H4 (cell line): ENCODE measurements at regions not wholly inside any gene's neighbourhood (a gene's known extent, or its start where the extent isn't known, plus 50 kb on each side); places are given as distances from the start of the nearest gene placed in this dataset.

Experiments used
- DNase-seq: peaks from one replicate; pipeline ENCODE4 v3.0.0-alpha.2; 2015; ENCODE audit warnings: low spot score

DNA sequence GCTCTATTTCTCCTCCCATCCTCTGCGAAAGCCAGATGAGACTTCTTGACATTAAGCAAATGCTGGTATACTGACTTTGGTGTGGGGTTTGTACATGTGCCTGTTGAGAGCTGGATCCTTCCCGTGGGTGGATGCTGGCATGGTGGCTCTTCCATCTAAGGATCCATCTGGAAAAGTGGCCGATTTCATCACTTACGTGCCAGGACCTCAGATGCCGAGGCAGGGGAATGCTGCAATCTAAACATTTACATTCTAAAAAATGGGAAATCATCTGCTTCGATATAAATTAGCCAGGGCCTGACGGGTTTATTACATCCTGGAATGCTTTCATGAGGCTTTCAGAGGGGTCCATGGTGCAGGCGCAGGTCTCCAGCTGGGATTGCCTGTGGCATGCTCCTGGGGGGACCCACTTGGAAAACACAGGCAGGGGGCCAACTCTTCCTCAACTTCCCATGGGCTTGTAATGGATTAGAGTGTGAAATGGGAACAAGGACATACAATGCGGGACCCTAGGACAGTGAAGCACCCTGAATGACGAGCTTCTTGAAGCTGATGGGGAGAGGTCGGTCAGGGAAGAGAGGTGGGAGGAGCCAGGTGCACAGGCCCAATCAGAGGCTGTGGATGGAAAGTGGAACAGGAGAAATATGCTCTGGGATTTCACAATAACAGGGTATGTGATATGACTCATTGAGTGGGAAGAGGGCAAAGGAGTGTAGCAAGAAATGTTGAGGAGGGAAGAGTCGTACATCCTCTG, 105.5 kb upstream of the PITX1 start:
- peak; percentile 98 for DNase-seq

DNA sequence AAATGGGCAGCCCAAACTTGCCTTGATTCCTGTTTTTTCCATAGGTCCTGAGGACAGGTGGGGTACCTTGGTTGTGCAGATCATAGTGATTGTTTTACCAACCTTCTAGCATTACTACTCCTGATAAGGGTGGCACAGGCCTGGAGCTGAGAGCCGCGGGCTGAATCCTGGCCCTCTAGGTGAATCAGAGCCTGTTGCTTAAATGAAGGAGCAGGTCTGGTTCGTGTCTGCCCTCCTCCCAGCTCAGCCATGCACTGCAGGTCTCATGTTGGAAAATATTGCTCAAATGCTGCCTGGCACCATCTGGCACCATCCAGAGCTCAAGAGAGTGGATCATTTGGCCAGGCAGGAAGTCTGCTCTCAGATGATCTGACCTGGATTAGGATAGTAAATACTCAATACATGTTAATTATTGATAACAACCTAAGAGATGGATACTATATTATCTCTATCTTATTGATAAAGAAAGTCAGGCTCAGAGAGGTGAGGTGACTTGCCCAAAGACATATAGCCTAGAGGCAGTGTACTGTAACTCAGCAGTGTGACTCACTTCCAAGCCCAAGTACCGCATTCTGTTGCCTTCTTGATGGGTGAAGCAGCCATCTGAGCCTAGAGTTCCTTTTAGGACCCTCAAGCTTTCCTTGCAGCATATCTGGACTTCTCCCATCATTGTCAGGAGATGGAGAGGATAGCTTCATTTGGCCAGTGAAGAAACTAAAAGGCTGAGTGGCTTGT, 104.3 kb upstream of the PITX1 start:
- DNase-seq, result no peak

DNA sequence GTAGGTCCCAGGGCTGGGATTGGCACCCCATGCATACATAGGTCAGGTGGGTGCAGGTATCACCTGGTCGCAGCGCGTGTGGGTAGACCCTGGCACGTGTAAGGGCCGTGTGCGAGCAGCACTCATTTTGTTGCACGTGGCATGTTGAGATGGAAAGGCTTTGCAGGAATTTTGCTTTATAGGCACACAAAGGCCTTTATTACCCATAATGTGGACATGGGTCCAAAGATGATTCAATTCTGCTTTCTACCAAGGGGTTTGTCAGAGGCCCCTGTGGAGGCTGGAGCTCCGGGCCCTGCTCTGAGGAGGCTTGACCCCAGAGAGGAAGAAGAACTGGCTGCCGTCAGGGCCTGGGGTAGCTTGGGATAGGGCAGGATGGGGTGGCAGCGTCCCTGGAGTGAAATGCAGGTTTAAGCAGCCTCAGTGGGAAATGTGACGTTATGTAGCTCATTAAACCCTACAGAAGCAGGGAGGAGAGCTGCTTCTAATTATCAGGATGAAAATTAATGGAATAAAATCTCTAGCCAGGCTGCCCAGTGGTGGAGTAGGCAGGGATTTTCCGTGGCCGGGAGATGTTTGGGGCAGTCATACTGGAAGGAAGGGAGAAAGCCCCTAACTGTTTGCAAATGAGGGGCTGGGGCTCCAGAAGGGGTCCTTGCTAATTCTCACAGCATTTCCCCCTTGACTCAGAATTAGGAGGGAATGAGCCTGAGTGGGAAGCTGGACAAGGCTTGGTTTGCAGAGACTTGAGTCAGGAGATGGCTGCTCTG, 103.3 kb upstream of the PITX1 start:
- DNase-seq, result no peak

GRCh38 chr5:135136546-135136945, 102.5 kb upstream of the PITX1 start:
- DNase-seq, result no peak

DNA sequence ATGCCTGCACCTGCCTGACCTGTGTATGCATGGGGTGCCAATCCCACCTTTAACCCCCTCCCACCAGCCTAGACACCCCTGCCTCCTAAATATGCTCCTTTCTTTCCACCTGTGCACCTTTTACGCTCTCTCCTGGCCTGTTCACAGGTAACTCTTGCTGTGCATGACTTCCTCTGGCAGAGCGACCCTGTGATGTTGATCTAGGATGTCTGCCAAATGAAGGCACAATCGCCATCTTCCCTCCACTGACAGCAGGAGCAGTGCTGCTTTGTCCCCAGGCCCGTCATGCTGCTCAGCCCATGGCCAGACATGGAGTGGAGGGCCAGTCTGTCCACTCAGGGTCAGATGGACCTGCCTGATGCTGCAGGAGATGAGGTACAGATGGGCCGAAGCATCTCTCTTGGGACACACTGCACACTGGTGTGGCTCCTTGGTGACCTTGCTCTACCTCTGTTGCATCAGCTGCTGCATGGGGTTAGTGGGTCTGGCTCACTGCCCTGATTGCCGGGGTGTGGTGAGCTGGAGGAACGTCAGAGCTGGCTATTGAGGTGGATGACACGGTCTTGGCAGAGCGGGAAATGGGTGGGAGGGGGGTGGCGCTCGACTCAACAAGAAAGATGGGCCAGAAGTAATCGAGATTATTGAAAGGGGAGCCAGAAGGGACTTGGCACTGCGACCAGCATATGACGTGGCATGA, 101.7 kb upstream of the PITX1 start:
- DNase-seq, result peak; percentile 94

- DNase-seq, result no peak
Observed at GRCh38 chr5:135134691-135135381, 100.8 kb upstream of the PITX1 start.

GRCh38 chr5:135133698-135134515, 99.9 kb upstream of the PITX1 start:
- DNase-seq, result no peak

DNA sequence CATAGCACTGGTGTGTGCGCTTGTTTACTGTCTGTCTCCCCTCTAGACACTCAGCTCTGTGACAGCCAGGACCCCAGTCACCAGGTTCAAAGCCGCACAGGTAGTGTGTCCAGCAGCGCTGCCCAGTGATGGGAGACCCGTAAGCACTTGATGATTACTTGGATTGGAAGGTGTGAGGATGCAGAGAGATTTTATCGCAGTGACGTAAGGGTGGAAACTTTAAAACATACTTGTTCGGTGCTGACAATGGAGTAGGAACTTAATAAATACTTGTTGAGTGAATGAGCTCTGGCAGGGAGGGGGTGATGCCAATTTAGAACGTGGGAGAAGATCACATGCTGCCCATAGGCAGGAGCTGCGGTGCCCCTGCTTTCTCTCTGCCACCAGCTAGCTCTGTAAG, 99.2 kb upstream of the PITX1 start:
- no peak for DNase-seq

DNA sequence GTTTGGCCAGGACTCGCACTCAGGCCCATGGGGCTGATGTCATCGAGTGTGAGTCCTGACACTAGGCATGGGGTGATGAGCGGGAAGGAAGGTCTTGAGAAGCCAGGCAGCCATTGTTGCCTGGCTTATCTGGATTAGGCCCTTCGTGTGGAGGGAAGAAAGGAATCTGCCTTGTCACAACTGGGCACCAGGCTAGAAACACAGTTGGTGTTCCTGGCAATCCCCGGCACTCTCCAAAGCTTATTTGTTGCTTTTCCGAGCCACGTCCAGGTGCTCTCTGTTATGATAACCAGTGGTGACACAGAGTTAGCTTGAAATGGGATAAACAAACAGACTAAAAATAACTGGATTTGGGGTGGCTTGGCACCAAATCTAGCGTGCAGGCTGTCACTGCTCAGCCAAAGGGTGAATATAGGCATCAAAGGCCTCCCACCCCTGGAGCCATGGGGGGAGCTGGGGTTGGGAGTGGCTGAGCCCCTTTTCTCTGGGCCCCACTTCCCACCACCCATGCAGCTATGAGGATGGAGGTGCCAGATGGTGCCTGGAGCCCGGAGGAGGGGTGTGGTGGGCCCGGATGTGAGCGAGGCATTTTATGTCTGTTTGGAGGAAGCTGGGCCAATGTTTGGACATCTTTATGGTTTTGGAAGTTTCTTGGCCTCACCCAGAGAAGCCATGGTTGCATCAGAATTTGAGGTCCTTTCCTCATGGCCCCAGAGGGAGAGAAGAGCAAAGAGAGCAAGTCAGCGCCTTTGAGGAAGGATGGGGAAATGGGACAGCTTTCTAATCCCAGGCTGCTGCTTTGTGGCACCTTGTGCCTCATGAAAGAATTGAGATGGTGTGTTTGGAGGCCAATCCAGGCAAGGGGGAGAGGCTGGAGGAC, 98.0 kb upstream of the PITX1 start:
- peak; percentile 93 for DNase-seq

- DNase-seq, result no peak
Observed at GRCh38 chr5:135130261-135131215, 96.5 kb upstream of the PITX1 start.

DNA sequence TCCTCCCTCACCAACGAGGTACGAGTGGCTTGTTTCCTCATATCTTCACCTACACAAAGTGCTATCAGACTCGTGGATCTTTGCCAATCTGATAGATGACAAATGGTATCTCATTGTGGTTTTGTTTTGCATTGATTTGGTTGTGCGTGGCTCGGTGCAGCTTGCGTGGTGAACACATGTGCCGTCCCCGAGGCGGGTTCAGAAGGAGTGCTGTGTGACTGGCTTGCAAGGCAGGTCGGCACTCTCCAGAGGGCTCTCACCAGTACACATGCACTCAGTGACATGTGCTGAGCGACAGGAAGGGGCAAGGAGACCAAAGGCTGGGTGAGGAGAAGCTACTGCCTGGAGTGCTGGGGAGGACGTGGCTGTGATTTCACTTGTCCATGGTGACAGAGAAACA, 95.3 kb upstream of the PITX1 start:
- DNase-seq, result no peak

DNA sequence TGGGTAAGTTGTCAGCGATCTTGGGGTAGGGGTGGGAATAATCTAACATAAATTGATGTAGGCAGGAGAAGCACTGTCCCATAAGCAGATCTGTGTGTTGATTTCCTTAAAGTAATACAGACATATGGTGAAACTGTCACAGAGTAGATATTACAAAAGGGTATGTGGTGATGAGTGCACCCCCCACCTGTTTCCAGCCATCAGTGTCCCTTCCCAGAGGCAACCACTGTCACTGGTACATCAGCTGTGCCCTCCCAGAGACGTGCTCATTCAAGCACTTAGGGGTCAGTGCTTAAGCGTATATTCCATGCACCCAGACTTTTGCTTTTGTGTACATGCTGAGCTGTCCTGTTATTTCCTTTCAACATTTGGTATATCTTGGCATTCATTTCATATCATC, 94.3 kb upstream of the PITX1 start:
- no peak for DNase-seq

DNA sequence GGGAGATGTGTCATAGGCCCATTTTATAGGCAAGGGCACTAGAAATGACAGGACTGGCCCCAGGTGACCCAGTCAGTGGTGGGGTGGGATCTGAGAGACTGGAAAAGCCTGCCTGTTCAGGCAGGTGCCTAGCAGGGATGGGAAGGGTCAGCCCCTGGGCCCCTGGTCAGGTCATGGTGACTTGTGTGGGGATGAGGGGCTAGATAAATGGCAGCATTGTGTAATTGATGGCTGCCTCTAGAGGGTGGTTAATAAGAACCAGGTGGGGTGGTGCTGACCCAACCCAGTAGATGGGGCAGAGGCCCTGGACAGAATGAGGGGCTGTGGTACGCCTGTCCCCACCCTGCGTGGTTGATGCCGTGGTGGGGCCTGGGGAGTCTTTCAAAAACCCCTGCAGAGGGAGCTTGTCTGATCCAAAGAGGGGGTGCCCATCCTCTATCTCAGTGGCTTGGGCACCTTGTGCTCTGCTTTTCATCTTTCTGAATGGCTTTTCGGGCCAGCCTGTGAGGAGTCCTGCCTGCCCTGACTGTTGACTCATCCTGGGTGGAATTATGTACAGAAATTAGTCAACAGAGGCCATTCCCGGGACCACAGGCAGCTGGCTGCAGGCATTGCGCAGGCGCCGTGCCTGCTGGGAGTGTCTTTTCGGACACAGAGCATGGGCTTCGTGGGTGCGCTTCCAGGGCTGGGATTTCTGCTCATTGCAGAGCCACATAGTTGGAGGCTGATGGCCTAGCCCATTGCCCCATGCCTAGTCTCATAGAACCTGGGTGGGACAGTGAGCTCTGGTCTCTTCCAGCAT, 93.6 kb upstream of the PITX1 start:
- peak; percentile 92 for DNase-seq

GRCh38 chr5:135126688-135127438, 92.8 kb upstream of the PITX1 start:
- no peak for DNase-seq

- DNase-seq, result no peak
Observed at GRCh38 chr5:135124724-135125123, 90.7 kb upstream of the PITX1 start.

DNA sequence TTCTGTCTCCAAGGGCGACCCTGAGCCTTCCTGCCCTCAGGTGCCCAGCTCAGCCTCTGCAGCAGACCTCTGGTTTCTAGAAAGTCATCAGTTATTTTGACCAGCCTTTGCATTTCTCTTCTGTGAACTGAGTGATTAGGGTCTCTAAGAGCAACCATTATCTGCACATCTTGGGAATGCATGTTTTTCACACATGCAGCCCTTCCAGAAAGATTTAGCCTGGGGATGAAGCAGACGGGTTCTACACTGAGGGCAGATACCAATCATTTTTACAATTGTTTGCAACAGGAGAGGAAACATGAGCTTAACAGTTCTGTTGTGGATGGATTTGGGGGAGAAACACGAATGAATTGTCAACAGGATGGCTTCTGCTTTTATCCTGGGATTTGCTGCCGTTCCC, 90.1 kb upstream of the PITX1 start:
- no peak for DNase-seq

- DNase-seq, result no peak
Observed at GRCh38 chr5:135122797-135123196, 88.8 kb upstream of the PITX1 start.
